Adrenal gland (tissue), 9 donors: ENCODE measurements at regions not wholly inside any gene's neighbourhood (a gene's known extent, or its start where the extent isn't known, plus 50 kb on each side); places are given as distances from the start of the nearest gene placed in this dataset.

Source experiments
- DNase-seq, 7 donors: peaks; one replicate each; pipeline ENCODE4 v3.0.0-alpha.2; 2019 to 2020
- H3K27ac ChIP-seq, 5 donors: fragments of 200-600 bp; sonication (generic) in 4 of 5; 1 replicate in 3 of 5; 2 replicates in 2 of 5; pipeline versions ENCODE4 v1.5.1 to v1.8.0; 2016 to 2020; ENCODE audit warnings: mild to moderate bottlenecking in 1 of 5
- H3K27me3 ChIP-seq: fragments of 200-600 bp; 2 replicates; pipeline ENCODE4 v1.8.0; 2021
- H3K36me3 ChIP-seq, 2 donors: fragments of 200-600 bp; replicated peaks in 1 of 2; 1 replicate in 1 of 2; 2 replicates in 1 of 2; pipeline versions ENCODE4 v1.5.1 to v1.8.0; 2018 to 2022
- H3K4me1 ChIP-seq, 2 donors: fragments of 200-600 bp; replicated peaks in 1 of 2; 1 replicate in 1 of 2; 2 replicates in 1 of 2; pipeline versions ENCODE4 v1.5.1 to v1.8.0; 2018 to 2021
- H3K4me3 ChIP-seq, 4 donors: fragments of 200-600 bp; sonication (generic) in 3 of 4; one replicate each; pipeline ENCODE4 v1.5.1; 2016 to 2018
- H3K9me3 ChIP-seq, 3 donors: fragments of 200-600 bp; sonication (generic) in 1 of 3; replicated peaks in 1 of 3; 1 replicate in 2 of 3; 2 replicates in 1 of 3; pipeline versions ENCODE4 v1.5.1 to v1.8.0; 2016 to 2021
- POLR2A ChIP-seq, 2 donors: fragments of 450-650 bp; IDR thresholded peaks; one replicate each; pipeline ENCODE4 v1.6.1; 2017; ENCODE audit warnings: antibody characterized with exemption in 2 of 2, mild to moderate bottlenecking in 2 of 2, moderate library complexity in 1 of 2
- WGBS, 4 donors: extraction: QIAGEN DNeasy Blood & Tissue Kit in 2 of 4; methylation state at CpG; one replicate each; pipeline versions ENCODE4 v1.1.5 to v1.1.7; 2013 to 2017; 5-methylcytosine and 5-hydroxymethylcytosine counted together
- intact Hi-C, 2 donors: fragments of 100-400 bp; cut with DNase I; formaldehyde crosslinking; loops; one replicate each; pipeline versions ENCODE4 v1.14.1 to v1.15.0; 2022 to 2023
- TF ChIP-seq, protein P1 (sequence below), 6 experiments: fragments of 450-650 bp in 4 of 6; fragments of 200-600 bp in 2 of 6; sonication (generic) in 1 of 6; IDR thresholded peaks; 1 replicate in 5 of 6; 2 replicates in 1 of 6; pipeline versions ENCODE4 v1.5.1 to v1.8.0; 2016 to 2021; ENCODE audit warnings: antibody characterized with exemption in 6 of 6, mild to moderate bottlenecking in 2 of 6, moderate library complexity in 1 of 6
- donor health status: healthy with polysubstance abuse.
- donor health status: Bipolar disorder and iron deficiency.
- donor health status: DM: yes; HTN: yes; CAD: no.
- donor health status: DM: no; HTN: no; CAD: no.
- donor health status: DM: no; HTN: no; CAD: no.

DNA sequence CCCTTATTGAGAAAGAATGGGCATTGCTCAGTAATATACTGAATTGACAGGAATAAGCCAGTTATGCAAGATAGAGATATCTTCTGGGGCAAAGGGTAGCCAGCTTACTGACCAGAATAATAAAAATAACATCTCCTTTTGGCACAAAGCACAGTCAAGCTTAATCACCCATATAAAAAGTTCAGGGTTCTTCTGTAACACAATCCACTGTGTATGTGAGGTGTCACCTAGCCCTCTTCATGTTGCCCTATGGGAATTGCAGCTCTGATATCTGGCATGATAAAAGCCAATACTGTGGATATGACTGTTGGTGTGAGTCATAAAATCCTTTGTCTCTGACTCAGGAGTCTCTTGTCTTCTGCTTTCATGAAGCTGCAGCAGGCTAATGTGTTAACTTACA lies 90.8 kb downstream of the DSEL start:
- Histone ChIP-seq H3K27ac (no peak overlapping the region), H3K36me3 (no peaks in the 10 kb centered on the region), H3K9me3 (no peaks in the 10 kb centered on the region), H3K4me3 (no peak overlapping the region), H3K27me3 (no peaks in the 10 kb centered on the region), H3K4me1 (no peaks in the 10 kb centered on the region)
- intact Hi-C loops, result no loop called here
- no peak for TF ChIP-seq POLR2A (IDR thresholded peaks at IDR 0.05)
- TF ChIP-seq, protein P1, sequence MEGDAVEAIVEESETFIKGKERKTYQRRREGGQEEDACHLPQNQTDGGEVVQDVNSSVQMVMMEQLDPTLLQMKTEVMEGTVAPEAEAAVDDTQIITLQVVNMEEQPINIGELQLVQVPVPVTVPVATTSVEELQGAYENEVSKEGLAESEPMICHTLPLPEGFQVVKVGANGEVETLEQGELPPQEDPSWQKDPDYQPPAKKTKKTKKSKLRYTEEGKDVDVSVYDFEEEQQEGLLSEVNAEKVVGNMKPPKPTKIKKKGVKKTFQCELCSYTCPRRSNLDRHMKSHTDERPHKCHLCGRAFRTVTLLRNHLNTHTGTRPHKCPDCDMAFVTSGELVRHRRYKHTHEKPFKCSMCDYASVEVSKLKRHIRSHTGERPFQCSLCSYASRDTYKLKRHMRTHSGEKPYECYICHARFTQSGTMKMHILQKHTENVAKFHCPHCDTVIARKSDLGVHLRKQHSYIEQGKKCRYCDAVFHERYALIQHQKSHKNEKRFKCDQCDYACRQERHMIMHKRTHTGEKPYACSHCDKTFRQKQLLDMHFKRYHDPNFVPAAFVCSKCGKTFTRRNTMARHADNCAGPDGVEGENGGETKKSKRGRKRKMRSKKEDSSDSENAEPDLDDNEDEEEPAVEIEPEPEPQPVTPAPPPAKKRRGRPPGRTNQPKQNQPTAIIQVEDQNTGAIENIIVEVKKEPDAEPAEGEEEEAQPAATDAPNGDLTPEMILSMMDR (IDR thresholded peaks at IDR 0.05), result no peak
- no peak for DNase-seq

DNA sequence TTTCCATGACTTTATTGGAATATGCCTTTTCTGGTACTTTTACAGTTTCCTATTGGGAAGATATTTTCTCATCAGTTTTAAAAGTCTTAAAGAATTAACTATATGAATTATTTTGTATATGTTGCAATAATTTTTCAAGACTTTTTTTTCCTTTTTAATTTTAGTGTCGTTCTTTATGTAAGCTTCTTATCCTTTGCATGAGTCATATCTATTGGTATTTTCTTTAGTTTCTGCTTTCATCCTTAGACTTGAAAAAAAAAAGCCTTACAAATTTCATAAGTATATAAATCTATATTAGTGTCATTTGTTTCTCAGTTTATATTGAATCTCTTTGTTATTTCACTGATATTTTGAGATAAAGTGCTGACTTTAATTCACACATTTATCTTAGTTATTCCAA lies 94.9 kb downstream of the DSEL start:
- Histone ChIP-seq H3K4me3 (no peak overlapping the region), H3K27ac (no peak overlapping the region), H3K4me1 (peaks cover 0 to 4% of the 10 kb centered on the region in 2 donors), H3K36me3 (no peaks in the 10 kb centered on the region), H3K9me3 (no peaks in the 10 kb centered on the region), H3K27me3 (no peaks in the 10 kb centered on the region)
- TF ChIP-seq POLR2A (IDR thresholded peaks at IDR 0.05), result no peak
- intact Hi-C loops, result no loop called here
- no peak for DNase-seq
- 62 to 71% (median 69%) methylated on average over 1 of the region's 1 CpG for WGBS, 4 donors

DNA sequence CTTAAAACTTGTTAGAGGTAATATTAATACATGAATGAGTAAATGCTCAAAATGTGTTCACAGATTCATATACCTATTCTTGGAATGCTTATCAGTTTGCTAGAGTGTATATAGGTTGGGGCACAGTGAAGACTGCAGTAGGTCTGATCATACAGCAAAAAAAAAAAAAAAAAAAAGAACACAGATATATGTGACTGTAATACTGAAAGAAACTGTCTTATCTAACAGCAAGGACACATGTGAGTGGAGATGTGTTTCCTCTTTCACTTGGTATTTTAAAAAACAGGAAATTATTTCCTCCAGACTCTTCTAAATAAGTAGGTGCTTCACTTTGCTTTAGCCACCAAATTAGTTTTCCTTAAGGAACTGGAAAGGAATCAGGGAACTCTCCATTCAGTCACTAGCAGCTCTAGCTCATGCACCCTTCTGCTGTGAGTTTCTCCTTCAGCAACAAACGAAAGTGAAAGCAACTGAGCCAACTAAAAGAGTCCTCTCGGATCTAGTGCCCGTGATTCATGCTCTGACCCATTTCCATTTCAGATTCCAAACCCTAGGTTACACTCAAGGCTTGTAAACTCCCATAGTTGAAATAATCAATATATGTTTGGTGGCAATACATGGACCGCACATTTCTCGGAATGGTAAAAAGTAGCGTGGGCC lies 98.5 kb downstream of the DSEL start:
- Histone ChIP-seq H3K4me3 (peak overlapping the region in 1 of 4 donors; percentile 17), H3K36me3 (no peaks in the 10 kb centered on the region), H3K27ac (peak overlapping the region in 2 of 5 donors; percentile 30 to 32), H3K4me1 (peaks cover 0 to 4% of the 10 kb centered on the region in 2 donors), H3K9me3 (no peaks in the 10 kb centered on the region), H3K27me3 (no peaks in the 10 kb centered on the region)
- peak; percentile 29 to 59 (median 43) for DNase-seq
- WGBS, 4 donors, result 50 to 55% (median 52%) methylated on average over 6 of the region's 6 CpGs
- TF ChIP-seq, protein P1 (IDR thresholded peaks at IDR 0.05), result no peak
- TF ChIP-seq POLR2A (IDR thresholded peaks at IDR 0.05), result no peak
- intact Hi-C loops, result no loop called here

DNA sequence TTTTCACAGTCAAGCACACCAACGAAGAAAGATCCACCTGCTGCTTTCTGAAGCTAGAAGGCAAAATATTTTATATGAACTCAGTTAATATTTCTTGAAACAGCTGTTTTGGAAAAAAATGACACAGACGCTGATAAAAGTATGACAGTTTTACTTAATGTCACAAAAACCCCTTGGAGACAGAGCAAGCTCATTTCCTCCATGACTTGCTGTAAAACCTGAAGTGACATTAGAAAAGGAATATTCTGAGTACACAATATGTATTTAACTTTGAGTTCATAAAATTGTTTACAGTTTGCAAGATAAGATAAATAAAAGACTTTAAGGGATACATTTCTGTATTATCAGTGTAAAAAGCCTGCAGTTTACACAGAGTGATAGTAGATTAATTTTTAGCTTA lies 105.4 kb downstream of the DSEL start:
- TF ChIP-seq POLR2A (IDR thresholded peaks at IDR 0.05), result no peak
- TF ChIP-seq, protein P1 (IDR thresholded peaks at IDR 0.05), result no peak
- DNase-seq, result no peak
- H3K36me3 ChIP-seq, result no peaks in the 10 kb centered on the region
- intact Hi-C loops, result no loop called here
- H3K27me3 ChIP-seq, result no peaks in the 10 kb centered on the region
- no peak overlapping the region for H3K27ac ChIP-seq
- no peaks in the 10 kb centered on the region for H3K9me3 ChIP-seq
- WGBS, 4 donors, result 15 to 19% (median 17%) methylated on average over 2 of the region's 2 CpGs
- no peak overlapping the region for H3K4me3 ChIP-seq
- no peaks in the 10 kb centered on the region for H3K4me1 ChIP-seq
